GM19238 (cell line): ENCODE measurements at regions not wholly inside any gene's neighbourhood (a gene's known extent, or its start where the extent isn't known, plus 50 kb on each side); places are given as distances from the start of the nearest gene placed in this dataset.

Source experiments
- DNase-seq: peaks from one replicate; pipeline ENCODE4 v3.0.0; 2011; ENCODE audit warnings: low spot score; ENCODE audit not compliant: insufficient read length

DNA sequence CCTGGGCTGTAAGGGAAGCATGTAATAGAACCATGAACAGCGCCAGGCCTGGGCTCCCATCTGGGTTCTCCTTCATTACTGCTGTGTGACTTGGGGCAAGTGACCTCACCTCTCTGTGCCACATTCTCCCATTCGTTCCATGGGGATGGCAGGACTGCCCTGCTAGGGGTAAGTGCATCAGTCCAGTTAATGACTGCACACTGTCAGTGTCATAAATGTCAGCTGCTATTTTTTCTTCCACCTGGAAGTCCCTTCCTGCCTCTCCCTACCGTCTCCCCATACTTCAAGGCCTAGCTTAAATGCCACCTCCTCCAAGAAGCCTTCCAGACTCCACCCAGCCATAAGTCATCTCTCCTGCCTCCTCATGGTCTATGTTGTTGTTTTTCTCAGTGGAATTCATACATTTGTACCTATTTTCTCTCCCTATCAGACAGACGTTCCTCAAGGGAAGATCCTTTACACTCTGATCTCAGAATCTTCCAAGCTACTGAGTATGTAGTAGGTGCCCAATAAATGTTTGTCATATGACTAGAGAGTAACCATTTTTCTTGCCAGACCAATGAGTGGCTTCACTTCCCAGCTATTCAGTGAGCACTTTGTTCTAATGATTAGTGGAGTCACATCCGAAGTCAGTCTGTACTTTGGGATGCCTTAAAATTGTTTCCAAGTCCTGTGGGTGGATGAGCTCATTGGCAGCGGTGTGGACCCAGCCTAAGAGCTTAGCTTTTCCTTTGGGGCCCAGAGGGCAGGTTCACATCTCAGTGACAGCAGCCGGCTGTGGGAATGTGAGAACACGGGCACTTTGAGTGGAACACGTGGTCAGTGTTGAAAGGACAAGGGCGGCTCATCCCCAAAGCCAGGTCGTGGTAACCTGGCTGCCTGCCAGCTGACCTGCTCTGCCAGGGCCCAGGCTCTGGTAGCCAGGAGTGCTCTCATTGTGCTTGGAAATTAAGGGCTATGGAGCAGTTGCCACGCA is 147.5 kb upstream of the GSE1 start:
- DNase-seq: no peak

DNA sequence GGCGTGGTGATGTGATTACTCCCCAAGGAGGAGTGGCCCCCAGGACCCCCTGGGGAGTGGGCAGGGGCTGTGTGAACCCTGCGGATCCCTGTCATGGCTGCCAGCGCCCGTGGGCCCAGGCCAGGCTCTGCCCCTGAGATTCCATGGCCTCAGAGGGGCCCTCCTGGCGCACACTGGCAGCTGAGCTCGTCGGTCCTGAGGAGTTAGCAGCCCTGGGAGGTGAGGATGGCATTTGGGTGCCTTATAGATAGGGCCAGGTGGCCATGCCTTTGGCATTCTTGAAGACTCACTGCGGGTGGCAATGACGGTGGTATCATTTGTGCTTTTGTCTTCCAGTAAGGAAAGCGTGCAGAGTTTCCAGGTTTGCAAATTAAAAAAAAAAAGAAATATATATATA is 146.8 kb upstream of the GSE1 start:
- DNase-seq: no peak

DNA sequence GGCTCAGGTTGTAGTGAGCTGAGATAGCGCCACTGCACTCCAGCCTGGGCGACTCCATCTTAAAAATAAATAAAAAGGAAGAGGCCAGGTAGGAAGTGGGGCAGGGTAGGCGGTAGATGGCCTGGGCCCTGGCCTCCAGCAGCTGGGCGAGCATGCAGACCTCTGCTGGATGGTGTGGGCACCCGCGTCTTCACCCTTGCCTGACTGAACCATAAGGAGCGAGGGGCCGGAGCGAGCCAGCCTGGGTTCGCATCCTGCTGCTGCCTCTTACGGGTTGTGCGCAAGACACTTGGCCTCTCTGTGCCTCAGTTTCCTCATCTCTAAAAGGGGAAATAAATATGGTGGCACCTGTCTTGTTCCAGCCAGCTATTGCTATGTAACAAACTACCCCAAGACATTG is 146.1 kb upstream of the GSE1 start:
- no peak for DNase-seq

DNA sequence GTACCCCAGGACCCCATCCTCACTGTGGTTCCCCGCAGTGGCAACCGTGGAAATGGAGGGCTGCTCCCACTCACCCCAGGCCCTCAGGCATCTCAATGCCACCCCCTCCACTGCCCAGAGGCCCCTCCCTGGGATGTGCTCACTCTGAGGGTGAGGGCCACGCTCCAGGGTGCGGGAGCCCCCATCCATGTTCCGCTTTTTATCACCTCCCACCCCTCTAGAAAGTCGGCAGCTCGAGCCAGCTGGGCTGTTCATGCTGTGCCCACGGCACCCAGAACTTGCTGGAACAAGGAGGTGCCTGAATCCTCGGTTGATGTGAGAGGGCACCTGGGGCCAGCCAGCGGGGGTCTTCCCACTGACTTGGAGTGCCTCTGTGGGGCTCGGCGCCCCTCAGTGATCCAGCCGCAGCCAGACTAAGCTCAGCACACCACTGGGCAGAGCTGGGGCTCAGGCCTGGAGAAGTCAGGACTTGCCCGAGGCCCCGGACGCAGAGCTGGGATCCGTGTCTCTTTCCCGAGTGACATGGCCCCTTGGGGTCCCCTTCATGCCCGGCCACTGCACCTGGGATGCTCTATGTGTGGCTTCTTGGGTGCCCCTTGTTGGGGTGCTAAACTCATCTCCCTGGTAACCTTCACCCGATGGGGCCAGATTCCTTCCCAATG is 143.1 kb upstream of the GSE1 start:
- DNase-seq: no peak

DNA sequence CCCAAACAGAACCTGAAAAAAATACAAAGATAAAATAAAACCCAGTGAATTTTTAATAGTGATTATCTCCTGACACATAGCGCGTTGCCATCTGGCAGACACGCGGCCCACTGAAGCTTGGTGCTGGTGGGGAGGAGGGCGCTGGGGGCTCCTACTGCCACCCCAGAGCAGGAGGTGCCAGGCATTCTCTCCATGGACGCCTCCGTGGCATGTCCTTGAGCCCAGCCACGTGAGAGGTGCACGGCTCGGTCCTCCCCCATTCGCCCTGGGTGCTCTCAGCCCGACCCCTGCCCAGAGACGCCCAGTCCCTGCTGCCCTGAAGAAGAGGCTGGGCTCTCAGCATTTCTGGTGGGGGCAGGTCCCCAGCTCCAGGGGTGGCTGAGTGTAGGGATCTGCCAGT is 142.2 kb upstream of the GSE1 start:
- no peak for DNase-seq

DNA sequence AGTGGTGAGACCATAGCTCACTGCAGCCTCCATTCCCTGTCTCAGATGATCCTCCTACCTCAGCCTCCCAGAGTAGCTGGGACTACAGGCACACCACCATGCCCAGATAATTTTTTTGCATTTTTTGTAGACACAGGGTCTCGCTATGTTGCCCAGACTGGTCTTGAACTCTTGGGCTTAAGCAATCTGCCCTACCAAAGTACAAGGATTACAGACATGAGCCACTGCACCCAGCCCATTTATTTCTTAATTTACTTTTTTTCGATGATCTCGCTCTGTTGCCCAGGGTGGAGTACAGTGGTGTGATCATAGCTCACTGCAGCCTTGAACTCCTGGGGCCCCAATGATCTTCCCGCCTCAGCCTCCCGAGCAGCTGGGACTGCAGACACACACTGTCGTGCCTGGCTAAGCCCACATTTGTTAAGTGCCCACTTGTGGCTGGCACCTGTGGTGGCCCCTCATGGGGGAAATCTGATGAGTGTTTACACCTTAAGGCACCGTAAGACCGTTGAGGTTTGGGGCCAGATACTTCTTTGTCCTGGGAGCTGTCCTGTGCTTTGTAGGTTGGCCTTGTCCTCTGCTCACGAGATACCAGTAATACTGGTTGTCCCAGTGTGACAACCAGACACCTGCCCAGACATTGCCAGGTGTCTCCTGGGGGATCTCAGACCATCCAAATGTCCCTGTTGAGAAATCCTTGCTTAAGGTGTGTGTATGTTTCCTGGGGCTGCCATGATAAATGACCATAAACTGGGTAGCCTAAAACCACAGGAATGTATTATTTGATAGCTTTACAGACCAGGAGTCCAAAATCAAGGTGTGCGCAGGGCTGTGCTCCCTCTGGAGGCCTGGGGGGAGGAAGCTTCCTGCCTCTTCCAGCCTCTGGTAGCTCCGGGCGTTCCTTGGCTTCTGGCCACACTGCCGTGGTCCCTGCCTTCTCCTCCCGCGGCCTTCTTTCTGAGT is 141.4 kb upstream of the GSE1 start:
- no peak for DNase-seq

DNA sequence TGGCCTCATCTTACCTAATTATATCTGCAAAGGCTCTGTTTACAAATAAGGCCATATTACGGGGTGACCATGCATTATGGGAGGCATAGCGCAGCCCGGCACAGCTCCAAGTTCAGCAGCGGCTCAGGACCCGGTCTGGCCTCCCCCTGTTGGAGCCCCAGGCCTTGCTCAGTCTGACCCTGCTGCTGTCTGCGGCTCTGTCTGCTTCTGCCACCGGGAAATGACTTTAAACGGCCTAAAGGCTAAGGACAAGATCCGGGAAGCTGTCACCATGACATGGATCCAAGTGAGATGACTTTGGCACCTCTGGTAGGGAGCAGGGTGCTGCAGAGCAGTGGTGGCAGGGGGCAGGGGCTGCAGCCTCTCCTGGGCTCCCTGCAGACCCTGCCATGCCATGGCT is 140.6 kb upstream of the GSE1 start:
- DNase-seq: no peak

DNA sequence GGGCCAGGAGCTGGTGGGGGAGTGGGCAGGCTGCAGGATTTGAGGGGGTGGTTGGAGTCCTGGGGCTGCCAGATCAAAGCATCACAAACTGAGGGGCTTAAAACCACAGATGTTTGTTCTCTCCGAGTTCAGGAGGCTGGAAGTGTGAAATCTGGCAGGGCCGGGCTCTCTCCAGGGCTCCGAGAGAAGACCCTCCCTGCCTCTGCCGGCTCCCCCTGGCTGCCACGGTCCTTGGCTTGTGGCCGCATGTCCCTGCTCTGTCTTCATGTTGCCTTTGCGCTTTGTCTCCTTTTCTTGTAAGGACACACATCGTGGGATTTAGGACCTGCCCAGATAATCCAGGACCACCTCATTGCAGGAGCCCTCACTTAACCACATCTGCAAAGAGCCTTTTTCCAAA is 139.8 kb upstream of the GSE1 start:
- no peak for DNase-seq

DNA sequence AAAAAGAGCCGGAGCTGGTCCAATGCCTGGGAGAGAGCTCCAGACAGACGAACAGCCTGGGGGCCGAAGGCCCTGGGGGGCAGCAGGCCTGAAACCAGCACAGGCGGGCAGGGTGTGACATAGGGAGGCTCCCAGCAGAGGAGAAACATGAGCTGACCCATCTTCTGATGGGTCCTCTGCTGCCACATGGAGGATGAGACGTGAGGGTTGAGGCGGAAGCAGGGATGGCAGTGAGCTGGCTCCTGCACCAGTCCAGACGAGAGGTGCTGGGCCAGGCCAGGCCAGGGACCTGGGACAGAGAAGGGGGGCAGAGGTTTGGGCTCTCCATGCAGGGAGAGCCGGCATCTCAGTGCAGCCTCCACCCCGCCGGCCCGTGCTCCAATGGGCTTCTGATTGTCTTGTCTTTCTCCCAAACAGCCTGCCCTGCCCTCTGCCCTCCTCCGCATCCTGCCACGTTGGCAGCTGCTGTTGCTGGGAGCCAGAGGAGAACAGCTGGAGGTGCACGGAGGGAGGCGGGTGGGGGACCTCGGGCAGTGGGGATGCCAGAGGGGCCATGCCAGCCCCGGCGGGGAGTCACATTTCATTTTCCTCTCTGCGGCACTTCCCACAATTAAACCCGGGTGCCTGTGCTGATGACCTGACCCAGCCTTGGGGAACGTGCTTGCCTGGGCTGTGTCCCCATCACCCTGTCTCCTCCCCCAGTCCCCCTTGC is 139.1 kb upstream of the GSE1 start:
- DNase-seq: no peak

DNA sequence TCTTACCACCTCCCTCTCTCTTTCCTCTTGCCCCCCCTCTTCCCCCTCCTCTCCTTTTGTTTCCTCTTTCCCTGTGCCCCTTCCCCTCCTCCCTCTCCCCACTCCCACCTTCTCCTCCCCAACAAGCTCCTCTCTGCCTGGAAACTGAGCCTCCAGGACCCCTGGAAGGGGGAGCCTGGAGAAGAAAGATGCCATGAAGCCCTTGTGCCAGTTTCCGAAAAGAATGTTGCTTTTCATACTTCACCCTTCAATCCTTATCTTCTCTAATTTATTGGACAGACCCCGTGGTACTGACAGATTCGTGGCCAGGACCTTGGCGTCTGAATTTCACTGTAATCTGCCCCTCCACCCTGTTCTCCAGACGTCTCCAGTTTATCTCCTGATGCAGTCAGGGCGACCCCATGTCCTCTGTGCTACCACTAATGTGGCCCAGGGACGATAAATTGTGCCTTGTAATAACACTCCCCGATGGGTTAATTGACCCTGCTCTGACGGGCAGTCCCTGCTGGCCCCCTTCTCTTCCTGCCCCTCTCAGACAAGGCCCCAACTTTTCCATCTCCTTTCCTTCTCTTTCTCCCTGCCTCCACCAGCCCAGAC is 138.4 kb upstream of the GSE1 start:
- no peak for DNase-seq

DNA sequence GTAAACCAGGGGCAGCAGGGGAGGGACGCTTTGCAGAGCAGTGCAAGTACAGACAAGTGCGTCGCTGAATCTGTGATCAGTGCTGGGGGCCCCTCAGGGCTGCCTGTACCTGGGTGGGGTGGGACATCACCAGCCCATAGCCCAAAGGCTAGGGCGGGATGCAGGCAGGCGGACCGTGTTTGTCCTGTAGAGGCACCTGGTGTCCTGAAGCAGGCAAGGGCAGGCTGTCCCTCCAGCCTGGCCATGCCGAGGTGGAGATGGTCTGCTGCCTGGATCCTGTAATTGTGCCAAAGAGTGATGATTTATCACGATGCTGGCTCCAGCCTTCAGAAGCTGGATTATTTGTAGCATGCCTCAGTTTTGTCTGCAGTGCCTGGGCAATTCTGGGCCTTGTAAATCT is 137.9 kb upstream of the GSE1 start:
- DNase-seq: no peak

DNA sequence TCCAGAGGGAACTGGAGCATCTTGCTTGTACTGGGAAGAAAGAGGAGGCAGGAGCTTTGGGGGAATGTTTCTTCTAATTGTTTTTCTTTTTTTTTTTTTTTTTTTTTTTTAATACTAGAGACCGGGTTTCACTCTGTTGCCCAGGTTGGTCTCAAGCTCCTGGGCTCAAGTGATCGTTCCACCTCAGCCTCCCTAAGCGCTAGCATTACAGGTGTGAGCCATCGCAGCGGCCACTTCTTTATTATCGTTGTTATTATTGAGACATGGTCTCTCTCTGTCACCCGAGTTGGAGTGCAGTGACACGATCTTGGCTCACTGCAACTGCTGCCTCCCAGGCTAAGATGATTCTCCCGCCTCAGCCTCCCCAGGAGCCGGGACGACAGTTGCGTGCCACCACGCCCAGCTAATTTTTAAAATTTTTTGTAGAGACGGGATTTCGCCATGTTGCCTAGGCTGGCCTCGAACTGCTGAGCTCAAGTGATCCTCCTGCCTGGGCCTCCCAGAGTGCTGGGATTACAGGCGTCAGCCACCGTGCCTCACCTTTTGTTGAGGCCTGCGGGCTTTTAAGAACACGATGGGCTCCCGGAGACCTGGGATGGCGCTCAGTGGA is 137.3 kb upstream of the GSE1 start:
- no peak for DNase-seq

DNA sequence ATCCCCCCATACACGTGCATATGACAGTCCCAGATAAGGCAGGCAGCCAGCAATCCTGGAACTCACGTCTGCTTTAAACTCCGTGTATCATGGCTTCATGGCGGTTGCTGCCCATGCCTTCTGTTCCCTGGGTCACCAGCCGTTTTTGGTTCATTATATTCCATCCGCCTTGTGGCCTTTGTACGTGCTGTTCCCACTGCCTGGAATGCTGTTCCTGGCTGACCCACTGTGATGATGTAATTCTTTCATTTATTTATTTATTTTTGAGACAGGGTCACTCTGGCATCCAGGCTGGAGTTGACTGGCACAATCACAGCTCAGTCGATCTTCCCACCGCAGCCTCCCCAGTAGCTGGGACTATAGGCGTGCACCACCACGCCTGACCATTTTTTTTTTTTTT is 136.7 kb upstream of the GSE1 start:
- no peak for DNase-seq

DNA sequence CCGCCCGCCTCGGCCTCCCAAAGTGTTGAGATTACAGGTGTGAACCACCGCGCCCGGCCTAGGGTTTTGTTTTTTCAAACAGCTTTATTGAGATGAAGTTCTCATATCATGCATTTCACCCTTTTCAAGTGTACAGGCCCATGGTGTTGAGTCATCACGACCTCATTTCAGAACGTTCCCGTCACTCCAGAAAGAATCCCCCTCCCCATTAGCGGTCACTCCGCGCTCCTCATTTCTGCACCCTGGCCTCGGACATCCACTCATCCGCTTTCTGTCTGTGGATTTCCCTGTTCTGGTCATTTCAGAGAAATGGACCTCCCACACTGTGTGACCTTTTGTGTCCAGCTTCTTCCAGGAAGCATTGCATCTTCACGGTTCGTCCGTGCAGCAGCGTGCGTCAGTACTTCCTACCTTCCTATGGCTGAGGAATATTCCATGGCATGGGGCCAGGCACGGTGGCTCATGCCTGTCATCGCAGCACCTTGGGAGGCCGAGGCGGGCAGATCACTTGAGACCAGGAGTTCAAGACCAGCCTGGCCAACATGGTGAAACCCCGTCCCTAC is 135.2 kb upstream of the GSE1 start:
- DNase-seq: no peak

DNA sequence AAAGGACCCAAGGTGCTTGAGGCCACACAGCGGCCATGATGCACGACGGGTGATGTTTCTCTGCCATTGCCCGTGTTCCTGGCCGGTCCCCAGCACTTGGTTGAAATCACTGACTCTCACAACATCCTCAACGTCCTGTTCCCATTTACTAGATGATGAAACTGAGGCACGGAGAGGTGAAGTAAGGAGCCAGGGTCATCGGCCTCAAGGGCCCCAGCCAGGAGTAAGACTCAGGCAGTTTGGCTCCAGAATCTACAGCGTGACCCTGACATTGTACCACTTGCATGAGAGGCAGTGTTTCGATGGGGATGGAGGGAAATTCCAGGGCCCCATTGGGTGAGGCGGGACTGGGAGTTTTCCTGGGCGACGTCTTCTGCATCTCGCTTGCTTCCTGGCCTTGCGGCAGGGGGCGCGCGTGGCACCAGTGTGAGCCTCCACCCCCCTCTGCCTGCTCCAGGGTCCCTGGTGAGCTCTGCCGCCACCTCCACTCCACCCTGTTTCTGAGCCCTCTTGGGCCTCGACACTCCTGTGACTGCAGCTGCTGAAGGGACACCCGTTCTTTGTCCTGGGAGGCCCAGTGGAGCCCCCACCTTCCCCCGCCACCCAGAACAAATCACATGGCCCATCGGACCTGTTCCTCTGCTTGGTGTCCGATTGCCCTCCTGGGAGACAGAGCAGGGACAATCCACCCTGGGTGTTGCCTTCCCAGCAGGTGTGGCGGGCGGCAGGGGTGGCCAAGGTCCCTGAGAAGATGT is 133.0 kb upstream of the GSE1 start:
- peak; percentile 56 for DNase-seq

DNA sequence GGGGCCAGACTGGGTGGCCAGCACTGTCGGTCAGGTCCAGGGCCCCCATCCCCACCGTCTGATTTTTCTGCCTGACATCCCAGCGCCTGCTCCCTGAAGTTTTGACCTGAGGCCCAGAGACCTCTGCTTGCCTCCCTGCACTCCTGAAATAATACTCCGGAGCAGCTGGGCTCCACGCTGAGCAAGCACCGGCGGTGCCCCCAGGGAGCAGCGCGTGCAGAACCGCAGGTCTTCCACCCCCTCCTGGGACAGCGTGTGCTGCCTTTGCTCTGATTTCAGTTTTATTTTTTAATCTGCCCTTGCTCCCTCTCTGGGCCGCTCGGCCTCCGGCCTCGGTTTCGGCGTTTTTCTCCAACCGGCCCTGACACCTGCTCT is 132.4 kb upstream of the GSE1 start:
- DNase-seq: peak; percentile 36

DNA sequence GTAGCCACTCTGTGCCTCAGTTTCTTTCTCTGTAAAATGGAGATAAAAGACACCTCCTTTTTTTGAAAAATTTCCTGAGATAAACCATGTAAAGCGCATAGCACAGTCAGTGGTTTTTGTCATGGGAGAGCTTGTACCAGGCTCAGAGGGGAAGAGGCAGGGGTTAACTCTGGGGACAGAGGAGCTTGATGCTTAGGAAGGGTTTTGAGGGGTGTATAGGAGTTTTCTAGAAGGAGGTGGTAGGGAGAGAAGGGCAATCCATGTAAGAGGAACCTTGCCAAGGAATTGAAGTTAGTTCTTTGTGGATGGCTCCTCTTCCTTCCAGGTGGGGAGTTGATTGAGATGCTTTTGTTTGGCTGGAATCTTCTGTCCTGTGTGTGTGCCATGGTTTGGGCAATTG is 131.9 kb upstream of the GSE1 start:
- no peak for DNase-seq

DNA sequence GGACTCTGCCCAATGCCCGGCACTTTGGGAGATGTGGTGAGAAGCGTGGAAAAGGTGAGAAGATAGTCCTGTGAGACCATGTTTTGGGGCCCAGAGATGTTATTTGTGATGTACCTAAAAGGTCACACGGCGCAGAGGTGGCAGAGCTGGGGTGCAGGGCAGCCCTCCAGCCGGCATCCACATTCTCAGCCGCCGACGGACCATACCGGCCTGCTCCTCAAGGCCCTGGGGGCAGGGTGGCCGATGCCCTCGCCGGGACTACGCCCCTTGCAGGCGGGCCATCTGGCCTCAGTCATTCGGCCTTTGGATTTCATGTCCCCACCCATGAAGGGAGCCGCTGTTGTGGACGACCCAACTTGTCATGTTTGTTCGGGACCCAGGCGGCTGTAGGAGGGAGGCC is 131.4 kb upstream of the GSE1 start:
- no peak for DNase-seq

DNA sequence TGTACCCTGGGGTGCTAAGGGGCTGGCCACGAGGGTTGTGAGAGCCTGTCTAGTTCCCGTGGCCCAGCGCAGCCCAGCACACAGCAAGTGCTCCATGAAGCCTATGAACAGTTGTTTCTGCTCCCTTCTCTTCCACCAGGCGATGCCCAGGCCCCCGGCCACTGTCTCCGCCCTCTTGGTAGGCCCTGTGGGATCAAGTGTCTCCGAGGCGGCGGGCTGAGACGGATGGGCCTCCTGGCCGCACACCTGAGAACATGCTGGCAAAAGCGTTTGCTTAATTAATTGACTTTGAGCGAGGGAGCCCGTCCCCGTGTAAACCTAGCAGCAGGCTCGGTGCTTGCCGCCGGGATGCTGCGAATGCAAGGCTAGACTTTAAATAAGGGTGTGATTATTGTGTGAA is 129.7 kb upstream of the GSE1 start:
- DNase-seq: no peak
